MM.1S (cell line): ENCODE measurements at regions not wholly inside any gene's neighbourhood (a gene's known extent, or its start where the extent isn't known, plus 50 kb on each side); places are given as distances from the start of the nearest gene placed in this dataset.

Source experiments
- DNase-seq: peaks from one replicate; pipeline ENCODE4 v3.0.0-alpha.2; 2015
- H2AFZ ChIP-seq: fragments of 300-600 bp; sonication (generic); 2 replicates; pipeline ENCODE4 v1.6.0; 2016; ENCODE audit warnings: antibody characterized with exemption, low read length
- H3F3A ChIP-seq: fragments of 300-600 bp; sonication (generic); 2 replicates; pipeline ENCODE4 v1.6.1; 2016; ENCODE audit warnings: mild to moderate bottlenecking, antibody characterized with exemption, low read length, moderate library complexity, mixed read lengths; ENCODE audit not compliant: insufficient read depth
- H3K27ac ChIP-seq: fragments of 300-600 bp; sonication (generic); 2 replicates; pipeline ENCODE4 v1.5.1; 2016; ENCODE audit warnings: mild to moderate bottlenecking, low read length
- H3K27me3 ChIP-seq: fragments of 300-600 bp; sonication (generic); replicated peaks from 2 replicates; pipeline ENCODE4 v1.6.0; 2016; ENCODE audit warnings: low read length; ENCODE audit not compliant: insufficient read depth
- H3K36me3 ChIP-seq: fragments of 300-600 bp; sonication (generic); replicated peaks from 2 replicates; pipeline ENCODE4 v1.6.1; 2016; ENCODE audit warnings: mild to moderate bottlenecking, low read length, mixed read lengths; ENCODE audit not compliant: insufficient read depth
- H3K4me1 ChIP-seq: fragments of 300-600 bp; sonication (generic); 2 replicates; pipeline ENCODE4 v1.6.1; 2016; ENCODE audit warnings: low read length, mixed read lengths
- H3K4me2 ChIP-seq: fragments of 300-600 bp; sonication (generic); 2 replicates; pipeline ENCODE4 v1.6.0; 2016; ENCODE audit warnings: low read depth, low read length
- H3K4me3 ChIP-seq: fragments of 300-600 bp; sonication (generic); 2 replicates; pipeline ENCODE4 v1.5.1; 2016; ENCODE audit warnings: low read length, mixed read lengths
- H3K79me2 ChIP-seq: fragments of 300-600 bp; sonication (generic); 2 replicates; pipeline ENCODE4 v1.6.1; 2016; ENCODE audit warnings: mixed run types, low read length, mixed read lengths
- H3K9ac ChIP-seq: fragments of 300-600 bp; sonication (generic); 2 replicates; pipeline ENCODE4 v1.6.1; 2016; ENCODE audit warnings: low read length, mixed read lengths
- H3K9me2 ChIP-seq: fragments of 300-600 bp; sonication (generic); replicated peaks from 2 replicates; pipeline ENCODE4 v1.6.1; 2016; ENCODE audit warnings: mild to moderate bottlenecking, low read length, mixed read lengths; ENCODE audit not compliant: insufficient read depth
- H3K9me3 ChIP-seq: fragments of 300-600 bp; sonication (generic); replicated peaks from 2 replicates; pipeline ENCODE4 v1.6.1; 2016; ENCODE audit warnings: mild to moderate bottlenecking, low read length, mixed read lengths; ENCODE audit not compliant: insufficient read depth
- H4K20me1 ChIP-seq: fragments of 300-600 bp; sonication (generic); 2 replicates; pipeline ENCODE4 v1.6.1; 2016; ENCODE audit warnings: mild to moderate bottlenecking, low read length, moderate library complexity, mixed read lengths; ENCODE audit not compliant: insufficient read depth
- CTCF ChIP-seq: fragments of 300-600 bp; sonication (generic); IDR thresholded peaks from 2 replicates; pipeline ENCODE4 v1.5.1; 2016; ENCODE audit warnings: antibody characterized with exemption, low read length, mixed read lengths
- EZH2 ChIP-seq: fragments of 300-600 bp; sonication (generic); optimal IDR thresholded peaks from 2 replicates; pipeline ENCODE3; 2017; ENCODE audit warnings: low read depth, mild to moderate bottlenecking, antibody characterized with exemption, low read length, mixed read lengths
- EZH2phosphoT487 ChIP-seq: fragments of 300-600 bp; sonication (generic); IDR thresholded peaks from 2 replicates; pipeline ENCODE4 v1.6.1; 2018; ENCODE audit warnings: antibody characterized with exemption, low read length

GRCh38 chr2:363824-364470, 76.1 kb upstream of the ALKAL2 start:
- Histone ChIP-seq H3K9ac (no peak overlapping the region), H3K36me3 (no peaks in the 10 kb centered on the region), H2AFZ (no peak overlapping the region), H4K20me1 (no peaks in the 10 kb centered on the region), H3K4me2 (no peak overlapping the region), H3K9me3 (no peaks in the 10 kb centered on the region), H3K4me1 (no peaks in the 10 kb centered on the region), H3K27ac (no peak overlapping the region), H3K9me2 (no peaks in the 10 kb centered on the region), H3K27me3 (peaks cover 10% of the 10 kb centered on the region), H3F3A (no peaks in the 10 kb centered on the region), H3K4me3 (no peak overlapping the region), H3K79me2 (no peaks in the 10 kb centered on the region)
- no peak for TF ChIP-seq EZH2phosphoT487
- TF ChIP-seq CTCF: no peak
- TF ChIP-seq EZH2: no peak
- DNase-seq: no peak

- TF ChIP-seq EZH2phosphoT487 (no peak), CTCF (no peak), EZH2 (no peak)
- H2AFZ ChIP-seq: no peak overlapping the region
- no peaks in the 10 kb centered on the region for H3K79me2 ChIP-seq
- H3K9me3 ChIP-seq: no peaks in the 10 kb centered on the region
- H3K27me3 ChIP-seq: peaks cover 10% of the 10 kb centered on the region
- H4K20me1 ChIP-seq: no peaks in the 10 kb centered on the region
- H3K4me2 ChIP-seq: no peak overlapping the region
- no peak overlapping the region for H3K9ac ChIP-seq
- H3K9me2 ChIP-seq: no peaks in the 10 kb centered on the region
- no peaks in the 10 kb centered on the region for H3K36me3 ChIP-seq
- H3K27ac ChIP-seq: no peak overlapping the region
- DNase-seq: no peak
- H3K4me3 ChIP-seq: no peak overlapping the region
- no peaks in the 10 kb centered on the region for H3K4me1 ChIP-seq
- H3F3A ChIP-seq: no peaks in the 10 kb centered on the region
Observed at GRCh38 chr2:362924-363323, 75.0 kb upstream of the ALKAL2 start.

GRCh38 chr2:360124-360523, 72.2 kb upstream of the ALKAL2 start:
- no peak overlapping the region for H2AFZ ChIP-seq
- peaks cover 10% of the 10 kb centered on the region; the same call in 1 of the 2 replicates for H3K27me3 ChIP-seq
- H3F3A ChIP-seq: no peaks in the 10 kb centered on the region
- H3K4me1 ChIP-seq: no peaks in the 10 kb centered on the region
- no peaks in the 10 kb centered on the region for H3K79me2 ChIP-seq
- H3K9me3 ChIP-seq: no peaks in the 10 kb centered on the region
- no peak overlapping the region for H3K4me2 ChIP-seq
- no peak overlapping the region for H3K27ac ChIP-seq
- no peak overlapping the region for H3K4me3 ChIP-seq
- DNase-seq: no peak
- TF ChIP-seq EZH2: no peak
- TF ChIP-seq CTCF: no peak
- no peak for TF ChIP-seq EZH2phosphoT487
- H3K9ac ChIP-seq: no peak overlapping the region
- H4K20me1 ChIP-seq: no peaks in the 10 kb centered on the region
- no peaks in the 10 kb centered on the region for H3K9me2 ChIP-seq
- H3K36me3 ChIP-seq: no peaks in the 10 kb centered on the region
